RWPE2 (cell line): ENCODE measurements at regions not wholly inside any gene's neighbourhood (a gene's known extent, or its start where the extent isn't known, plus 50 kb on each side); places are given as distances from the start of the nearest gene placed in this dataset.

Experiments used
- ATAC-seq: fragments of 200-7000 bp; cut with Tn5 transposase; 3 replicates; pipeline ENCODE4 v1.9.1; 2021; ENCODE audit warnings: low read depth
- DNase-seq: peaks from one replicate; pipeline ENCODE4 v3.0.0-alpha.2; 2020; ENCODE audit warnings: low spot score
- H3K27ac ChIP-seq: fragments of 450-650 bp; 2 replicates; pipeline ENCODE4 v1.5.1; 2017; ENCODE audit warnings: mild to moderate bottlenecking; ENCODE audit not compliant: poor library complexity, severe bottlenecking
- H3K27me3 ChIP-seq: fragments of 250-450 bp; sonication (Bioruptor Pico); 2 replicates; pipeline ENCODE4 v1.5.1; 2021; ENCODE audit warnings: mild to moderate bottlenecking, moderate library complexity; ENCODE audit not compliant: insufficient read depth, poor library complexity, severe bottlenecking
- H3K36me3 ChIP-seq: fragments of 250-450 bp; sonication (Bioruptor Pico); 2 replicates; pipeline ENCODE4 v1.5.1; 2020; ENCODE audit warnings: low read depth, mild to moderate bottlenecking, moderate library complexity
- H3K4me1 ChIP-seq: fragments of 250-450 bp; sonication (Bioruptor Pico); 2 replicates; pipeline ENCODE4 v1.5.1; 2021; ENCODE audit warnings: mild to moderate bottlenecking, moderate library complexity; ENCODE audit not compliant: insufficient read depth, poor library complexity, severe bottlenecking
- H3K4me3 ChIP-seq: fragments of 250-450 bp; sonication (Bioruptor Pico); 2 replicates; pipeline ENCODE4 v1.5.1; 2021; ENCODE audit warnings: mild to moderate bottlenecking, moderate library complexity; ENCODE audit not compliant: severe bottlenecking
- H3K9me3 ChIP-seq: fragments of 250-450 bp; sonication (Bioruptor Pico); 2 replicates; pipeline ENCODE4 v1.5.1; 2021; ENCODE audit warnings: mild to moderate bottlenecking, moderate library complexity; ENCODE audit not compliant: severe bottlenecking
- TF ChIP-seq, protein P1 (sequence below): fragments of 450-650 bp; IDR thresholded peaks from one replicate; pipeline ENCODE4 v1.5.1; 2017; ENCODE audit warnings: mild to moderate bottlenecking, moderate library complexity; ENCODE audit not compliant: poor library complexity, severe bottlenecking

GRCh38 chr3:147744967-147745366, 335.8 kb downstream of the ZIC1 start:
- H3K27me3 ChIP-seq, result peaks cover 3% of the 10 kb centered on the region
- H3K4me3 ChIP-seq, result no peak overlapping the region
- TF ChIP-seq, protein P1, sequence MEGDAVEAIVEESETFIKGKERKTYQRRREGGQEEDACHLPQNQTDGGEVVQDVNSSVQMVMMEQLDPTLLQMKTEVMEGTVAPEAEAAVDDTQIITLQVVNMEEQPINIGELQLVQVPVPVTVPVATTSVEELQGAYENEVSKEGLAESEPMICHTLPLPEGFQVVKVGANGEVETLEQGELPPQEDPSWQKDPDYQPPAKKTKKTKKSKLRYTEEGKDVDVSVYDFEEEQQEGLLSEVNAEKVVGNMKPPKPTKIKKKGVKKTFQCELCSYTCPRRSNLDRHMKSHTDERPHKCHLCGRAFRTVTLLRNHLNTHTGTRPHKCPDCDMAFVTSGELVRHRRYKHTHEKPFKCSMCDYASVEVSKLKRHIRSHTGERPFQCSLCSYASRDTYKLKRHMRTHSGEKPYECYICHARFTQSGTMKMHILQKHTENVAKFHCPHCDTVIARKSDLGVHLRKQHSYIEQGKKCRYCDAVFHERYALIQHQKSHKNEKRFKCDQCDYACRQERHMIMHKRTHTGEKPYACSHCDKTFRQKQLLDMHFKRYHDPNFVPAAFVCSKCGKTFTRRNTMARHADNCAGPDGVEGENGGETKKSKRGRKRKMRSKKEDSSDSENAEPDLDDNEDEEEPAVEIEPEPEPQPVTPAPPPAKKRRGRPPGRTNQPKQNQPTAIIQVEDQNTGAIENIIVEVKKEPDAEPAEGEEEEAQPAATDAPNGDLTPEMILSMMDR, result no peak
- DNase-seq, result no peak
- H3K36me3 ChIP-seq, result no peaks in the 10 kb centered on the region
- H3K9me3 ChIP-seq, result no peaks in the 10 kb centered on the region
- ATAC-seq, result no peak
- H3K4me1 ChIP-seq, result no peaks in the 10 kb centered on the region
- H3K27ac ChIP-seq, result no peak overlapping the region

GRCh38 chr3:147755310-147755709, 346.1 kb downstream of the ZIC1 start:
- TF ChIP-seq, protein P1, result no peak
- ATAC-seq (no peak), DNase-seq (no peak)
- Histone ChIP-seq H3K36me3 (no peaks in the 10 kb centered on the region), H3K9me3 (no peaks in the 10 kb centered on the region), H3K27ac (no peak overlapping the region), H3K27me3 (no peaks in the 10 kb centered on the region), H3K4me3 (no peak overlapping the region), H3K4me1 (no peaks in the 10 kb centered on the region)

GRCh38 chr3:147756476-147756875, 347.3 kb downstream of the ZIC1 start:
- TF ChIP-seq, protein P1, result no peak
- Histone ChIP-seq H3K27ac (no peak overlapping the region), H3K9me3 (no peaks in the 10 kb centered on the region), H3K4me1 (no peaks in the 10 kb centered on the region), H3K4me3 (no peak overlapping the region), H3K27me3 (no peaks in the 10 kb centered on the region), H3K36me3 (no peaks in the 10 kb centered on the region)
- DNase-seq, result no peak
- no peak for ATAC-seq

GRCh38 chr3:147757866-147758265, 348.7 kb downstream of the ZIC1 start:
- H3K4me3 ChIP-seq, result no peak overlapping the region
- H3K36me3 ChIP-seq, result no peaks in the 10 kb centered on the region
- no peaks in the 10 kb centered on the region for H3K4me1 ChIP-seq
- H3K27ac ChIP-seq, result no peak overlapping the region
- H3K9me3 ChIP-seq, result no peaks in the 10 kb centered on the region
- ATAC-seq (no peak), DNase-seq (no peak)
- TF ChIP-seq, protein P1, result no peak
- no peaks in the 10 kb centered on the region for H3K27me3 ChIP-seq

- Histone ChIP-seq H3K36me3 (no peaks in the 10 kb centered on the region), H3K9me3 (no peaks in the 10 kb centered on the region), H3K27me3 (peaks cover 1% of the 10 kb centered on the region), H3K4me1 (no peaks in the 10 kb centered on the region), H3K27ac (no peak overlapping the region), H3K4me3 (no peak overlapping the region)
- ATAC-seq, result no peak
- TF ChIP-seq, protein P1, result no peak
- no peak for DNase-seq
Measured at GRCh38 chr3:147758771-147759170, 349.6 kb downstream of the ZIC1 start.
